ENCODE measurements at regions not wholly inside any gene's neighbourhood (a gene's known extent, or its start where the extent isn't known, plus 50 kb on each side); places are given as distances from the start of the nearest gene placed in this dataset.
"Not testable (repeated sequence)": the region's sequence is repeated elsewhere in the genome, so short reads cannot be mapped to it uniquely, and the experiment has no call there.

DNA sequence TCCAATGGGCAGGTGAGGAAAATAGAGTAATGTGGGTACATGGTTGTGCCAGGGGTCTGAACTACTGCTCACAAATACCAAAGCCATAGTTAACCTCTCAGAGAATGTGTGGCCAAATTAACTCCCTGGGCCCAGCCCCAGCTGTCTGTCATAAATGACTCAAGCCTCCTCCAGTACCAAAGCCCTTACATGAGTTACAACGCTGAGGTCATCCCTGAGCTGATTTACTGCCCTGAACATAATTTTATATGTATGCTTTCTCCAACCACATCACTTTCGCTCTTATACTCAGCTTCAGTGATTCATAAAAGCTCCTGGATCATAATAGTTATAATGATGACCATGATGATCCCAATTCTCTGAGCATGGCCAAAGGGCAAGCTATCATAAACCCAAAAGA is 283.9 kb downstream of the NKX6-1 start:
- H3K9me3 ChIP-seq (ENCODE audit: low read depth, low read length, poor library complexity, severe bottlenecking), result no peaks in the 10 kb centered on the region
- H3K4me3 ChIP-seq (ENCODE audit: low read depth, low read length, poor library complexity, severe bottlenecking), result no peak overlapping the region
- ChIA-PET POLR2A (ENCODE audit: low non-redundant PET) (no interaction called here), CTCF (no interaction called here)
- TF ChIP-seq, protein P1, sequence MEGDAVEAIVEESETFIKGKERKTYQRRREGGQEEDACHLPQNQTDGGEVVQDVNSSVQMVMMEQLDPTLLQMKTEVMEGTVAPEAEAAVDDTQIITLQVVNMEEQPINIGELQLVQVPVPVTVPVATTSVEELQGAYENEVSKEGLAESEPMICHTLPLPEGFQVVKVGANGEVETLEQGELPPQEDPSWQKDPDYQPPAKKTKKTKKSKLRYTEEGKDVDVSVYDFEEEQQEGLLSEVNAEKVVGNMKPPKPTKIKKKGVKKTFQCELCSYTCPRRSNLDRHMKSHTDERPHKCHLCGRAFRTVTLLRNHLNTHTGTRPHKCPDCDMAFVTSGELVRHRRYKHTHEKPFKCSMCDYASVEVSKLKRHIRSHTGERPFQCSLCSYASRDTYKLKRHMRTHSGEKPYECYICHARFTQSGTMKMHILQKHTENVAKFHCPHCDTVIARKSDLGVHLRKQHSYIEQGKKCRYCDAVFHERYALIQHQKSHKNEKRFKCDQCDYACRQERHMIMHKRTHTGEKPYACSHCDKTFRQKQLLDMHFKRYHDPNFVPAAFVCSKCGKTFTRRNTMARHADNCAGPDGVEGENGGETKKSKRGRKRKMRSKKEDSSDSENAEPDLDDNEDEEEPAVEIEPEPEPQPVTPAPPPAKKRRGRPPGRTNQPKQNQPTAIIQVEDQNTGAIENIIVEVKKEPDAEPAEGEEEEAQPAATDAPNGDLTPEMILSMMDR (conservative IDR thresholded peaks at IDR 0.05; ENCODE audit: low read depth, low read length), result no peak
- TF ChIP-seq EZH2 (IDR thresholded peaks at IDR 0.05; ENCODE audit: borderline replicate concordance, low read depth, low read length, poor library complexity, severe bottlenecking), result no peak
- H3K27me3 ChIP-seq (replicated peaks; ENCODE audit: insufficient read depth, low read depth, low read length, poor library complexity), result no peaks in the 10 kb centered on the region
- H3K27ac ChIP-seq (ENCODE audit: low read depth, low read length, poor library complexity, severe bottlenecking), result no peak overlapping the region
- no TSS peak for BruUV-seq (replicated peaks)
- H3K4me1 ChIP-seq (ENCODE audit: insufficient read depth, low read length, poor library complexity, severe bottlenecking), result no peaks in the 10 kb centered on the region
- intact Hi-C loops (cut with micrococcal nuclease; ENCODE audit: unreplicated experiment), result no loop called here
- no peak for DNase-seq (ENCODE audit: low spot score)
- H3K36me3 ChIP-seq (ENCODE audit: insufficient read depth, low read length, poor library complexity, severe bottlenecking), result no peaks in the 10 kb centered on the region

DNA sequence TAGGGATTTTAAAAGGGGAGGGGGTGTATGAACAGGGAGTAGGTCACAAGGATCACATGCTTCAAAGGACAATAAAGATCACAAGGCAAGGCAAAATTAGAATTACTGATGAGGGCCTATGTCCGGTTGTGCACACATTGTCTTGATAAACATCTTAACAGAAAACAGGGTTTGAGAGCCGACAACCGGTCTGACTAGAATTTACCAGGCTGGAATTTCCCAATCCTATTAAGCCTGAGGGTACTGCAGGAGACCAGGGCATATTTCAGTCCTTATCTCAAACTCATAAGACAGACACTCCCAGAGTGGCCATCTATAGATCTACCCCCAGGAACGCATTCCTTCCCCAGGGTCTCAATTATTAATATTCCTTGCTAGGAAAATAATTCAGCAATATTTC is 292.9 kb downstream of the NKX6-1 start:
- intact Hi-C loops (cut with micrococcal nuclease; ENCODE audit: unreplicated experiment); H3K4me1 ChIP-seq (ENCODE audit: insufficient read depth, low read length, poor library complexity, severe bottlenecking); H3K9me3 ChIP-seq (ENCODE audit: low read depth, low read length, poor library complexity, severe bottlenecking); BruUV-seq (replicated peaks); CTCF ChIA-PET; DNase-seq (ENCODE audit: low spot score); H3K27me3 ChIP-seq (replicated peaks; ENCODE audit: insufficient read depth, low read depth, low read length, poor library complexity); POLR2A ChIA-PET (ENCODE audit: low non-redundant PET); H3K4me3 ChIP-seq (ENCODE audit: low read depth, low read length, poor library complexity, severe bottlenecking); H3K27ac ChIP-seq (ENCODE audit: low read depth, low read length, poor library complexity, severe bottlenecking); H3K36me3 ChIP-seq (ENCODE audit: insufficient read depth, low read length, poor library complexity, severe bottlenecking): not testable (repeated sequence)

DNA sequence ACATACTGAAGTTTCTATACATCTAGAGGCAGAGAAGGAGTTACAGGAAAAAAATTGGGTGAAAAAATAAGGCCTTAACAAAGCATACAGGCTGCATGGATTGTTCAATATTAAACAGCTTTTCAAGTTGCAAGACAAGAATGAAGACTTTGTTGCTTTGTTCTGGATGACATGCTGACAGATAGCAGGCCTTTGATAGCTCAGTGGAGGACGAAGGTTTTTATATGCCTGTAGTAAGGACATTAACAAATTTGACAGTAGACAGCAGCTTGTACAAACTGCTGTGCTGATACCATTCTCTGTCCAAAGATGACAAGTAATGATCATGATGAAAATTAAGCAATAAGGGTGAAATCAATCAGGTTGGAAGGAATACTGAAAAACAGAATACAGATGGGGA is 309.9 kb downstream of the NKX6-1 start:
- H3K36me3 ChIP-seq (ENCODE audit: insufficient read depth, low read length, poor library complexity, severe bottlenecking), result no peaks in the 10 kb centered on the region
- CTCF ChIA-PET, result no interaction called here
- H3K9me3 ChIP-seq (ENCODE audit: low read depth, low read length, poor library complexity, severe bottlenecking), result no peaks in the 10 kb centered on the region
- TF ChIP-seq, protein P1 (conservative IDR thresholded peaks at IDR 0.05; ENCODE audit: low read depth, low read length), result no peak
- TF ChIP-seq EZH2 (IDR thresholded peaks at IDR 0.05; ENCODE audit: borderline replicate concordance, low read depth, low read length, poor library complexity, severe bottlenecking), result no peak
- no peak overlapping the region for H3K4me3 ChIP-seq (ENCODE audit: low read depth, low read length, poor library complexity, severe bottlenecking)
- no peak overlapping the region for H3K27ac ChIP-seq (ENCODE audit: low read depth, low read length, poor library complexity, severe bottlenecking)
- H3K4me1 ChIP-seq (ENCODE audit: insufficient read depth, low read length, poor library complexity, severe bottlenecking), result no peaks in the 10 kb centered on the region
- no TSS peak for BruUV-seq (replicated peaks)
- no peaks in the 10 kb centered on the region for H3K27me3 ChIP-seq (replicated peaks; ENCODE audit: insufficient read depth, low read depth, low read length, poor library complexity)
- POLR2A ChIA-PET (ENCODE audit: low non-redundant PET), result no interaction called here
- intact Hi-C loops (cut with micrococcal nuclease; ENCODE audit: unreplicated experiment), result no loop called here
- DNase-seq (ENCODE audit: low spot score), result no peak

DNA sequence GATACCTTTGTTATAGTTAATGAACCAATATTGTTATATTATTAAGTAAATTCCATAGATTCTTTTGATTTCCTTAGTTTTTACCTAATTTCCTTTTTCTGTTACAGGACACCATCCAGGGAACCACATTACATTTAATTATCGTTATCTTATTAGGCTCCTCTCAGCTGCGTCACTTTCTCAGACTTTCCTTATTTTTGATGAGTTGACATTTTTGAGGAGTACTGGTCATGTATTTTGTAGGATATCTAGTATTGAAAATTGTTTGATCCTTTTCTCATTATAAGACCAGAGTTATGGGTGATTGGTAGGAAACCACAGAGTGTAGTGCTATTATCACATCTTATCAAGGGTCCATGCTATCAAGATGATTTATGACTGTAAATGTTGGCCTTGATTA is 319.7 kb downstream of the NKX6-1 start:
- CTCF ChIA-PET, result no interaction called here
- Histone ChIP-seq H3K27ac (ENCODE audit: low read depth, low read length, poor library complexity, severe bottlenecking) (no peak overlapping the region), H3K4me3 (ENCODE audit: low read depth, low read length, poor library complexity, severe bottlenecking) (no peak overlapping the region), H3K4me1 (ENCODE audit: insufficient read depth, low read length, poor library complexity, severe bottlenecking) (no peaks in the 10 kb centered on the region), H3K27me3 (replicated peaks; ENCODE audit: insufficient read depth, low read depth, low read length, poor library complexity) (no peaks in the 10 kb centered on the region), H3K9me3 (ENCODE audit: low read depth, low read length, poor library complexity, severe bottlenecking) (no peaks in the 10 kb centered on the region), H3K36me3 (ENCODE audit: insufficient read depth, low read length, poor library complexity, severe bottlenecking) (no peaks in the 10 kb centered on the region)
- POLR2A ChIA-PET (ENCODE audit: low non-redundant PET), result no interaction called here
- intact Hi-C loops (cut with micrococcal nuclease; ENCODE audit: unreplicated experiment), result no loop called here
- no peak for DNase-seq (ENCODE audit: low spot score)
- TF ChIP-seq, protein P1 (conservative IDR thresholded peaks at IDR 0.05; ENCODE audit: low read depth, low read length), result no peak
- no peak for TF ChIP-seq EZH2 (IDR thresholded peaks at IDR 0.05; ENCODE audit: borderline replicate concordance, low read depth, low read length, poor library complexity, severe bottlenecking)
- no TSS peak for BruUV-seq (replicated peaks)
